Tibial nerve (tissue), 4 donors: ENCODE measurements at regions not wholly inside any gene's neighbourhood (a gene's known extent, or its start where the extent isn't known, plus 50 kb on each side); places are given as distances from the start of the nearest gene placed in this dataset.

Experiments used
- CTCF ChIP-seq, 5 experiments: fragments of 200-600 bp in 3 of 5; fragments of 450-650 bp in 2 of 5; sonication (generic) in 3 of 5; IDR thresholded peaks; one replicate each; pipeline ENCODE4 v1.5.1; 2016 to 2019; ENCODE audit warnings: antibody characterized with exemption in 5 of 5, mild to moderate bottlenecking in 3 of 5, moderate library complexity in 2 of 5
- EP300 ChIP-seq, 2 donors: sonication (generic); formaldehyde crosslinking; IDR thresholded peaks; one replicate each; pipeline ENCODE4 v1.6.1; 2017; ENCODE audit warnings: antibody characterized with exemption in 2 of 2, mild to moderate bottlenecking in 1 of 2
- POLR2A ChIP-seq, 2 donors: fragments of 450-650 bp; IDR thresholded peaks; one replicate each; pipeline ENCODE4 v1.6.1; 2017; ENCODE audit warnings: antibody characterized with exemption in 2 of 2, mild to moderate bottlenecking in 2 of 2, moderate library complexity in 2 of 2

GRCh38 chr13:105342281-105342820, 1193.1 kb downstream of the EFNB2 start:
- TF ChIP-seq POLR2A (IDR thresholded peaks at IDR 0.05) (no peak), CTCF (IDR thresholded peaks at IDR 0.05) (no peak), EP300 (IDR thresholded peaks at IDR 0.05) (no peak)
